ENCODE measurements at regions not wholly inside any gene's neighbourhood (a gene's known extent, or its start where the extent isn't known, plus 50 kb on each side); places are given as distances from the start of the nearest gene placed in this dataset.

- H3K27ac Mint-ChIP-seq = no peak overlapping the region
- DNase-seq = no peak
- H3K4me1 Mint-ChIP-seq = no peaks in the 10 kb centered on the region
- no peaks in the 10 kb centered on the region for H3K9me3 Mint-ChIP-seq
- no peak overlapping the region for H3K4me3 Mint-ChIP-seq
- no peak for ATAC-seq
- no peaks in the 10 kb centered on the region for H3K36me3 Mint-ChIP-seq (ENCODE audit: low read depth)
- H3K27me3 Mint-ChIP-seq = no peaks in the 10 kb centered on the region
Measured at GRCh38 chr1:88104236-88104635, 579.8 kb upstream of the PKN2 start.

DNA sequence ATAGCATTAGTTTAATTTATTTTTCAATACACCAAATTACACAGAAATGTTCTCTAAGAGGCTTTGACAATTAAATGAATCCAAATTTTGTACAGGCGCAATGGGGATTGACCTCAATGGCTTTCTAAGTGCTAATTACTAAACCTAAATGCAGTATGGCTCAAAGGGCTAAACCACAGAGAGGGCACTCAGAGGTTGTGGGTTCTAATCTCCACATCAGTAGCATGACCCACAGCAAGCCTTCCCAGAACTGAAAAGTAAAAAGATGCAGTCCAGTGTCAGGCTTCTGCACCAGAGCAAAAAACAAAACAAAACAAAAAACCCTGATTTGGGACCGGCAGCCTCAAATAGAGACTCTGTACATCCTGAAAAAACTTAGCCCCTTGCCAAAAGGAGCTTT lies 579.2 kb upstream of the PKN2 start:
- Mint-ChIP-seq H3K27me3 (peaks cover 4% of the 10 kb centered on the region), H3K36me3 (ENCODE audit: low read depth) (no peaks in the 10 kb centered on the region), H3K4me1 (no peaks in the 10 kb centered on the region), H3K4me3 (no peak overlapping the region), H3K27ac (no peak overlapping the region), H3K9me3 (no peaks in the 10 kb centered on the region)
- no peak for ATAC-seq
- no peak for DNase-seq

DNA sequence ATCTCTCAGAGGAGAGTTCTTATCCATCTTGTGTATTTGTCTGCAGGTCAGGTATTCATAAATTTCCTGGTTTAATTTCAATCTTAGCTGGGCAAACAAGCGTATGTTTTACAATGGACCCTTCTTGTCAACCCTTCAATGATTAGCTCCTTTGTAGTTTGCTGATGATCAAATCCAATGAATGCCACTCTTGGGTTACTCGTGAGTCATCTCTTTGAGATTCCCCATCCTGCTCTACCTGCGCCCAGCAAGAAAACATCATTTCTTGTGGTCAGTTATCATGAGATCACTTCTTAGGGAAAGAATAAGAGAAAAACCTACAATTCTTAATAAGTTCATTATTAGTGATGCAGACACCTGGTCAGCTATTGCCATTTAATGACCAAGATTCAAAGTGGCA lies 572.3 kb upstream of the PKN2 start:
- Mint-ChIP-seq H3K27me3 (peaks cover 7% of the 10 kb centered on the region), H3K36me3 (ENCODE audit: low read depth) (no peaks in the 10 kb centered on the region), H3K4me3 (no peak overlapping the region), H3K27ac (no peak overlapping the region), H3K9me3 (no peaks in the 10 kb centered on the region), H3K4me1 (no peaks in the 10 kb centered on the region)
- ATAC-seq (no peak), DNase-seq (no peak)

- no peak for DNase-seq
- no peaks in the 10 kb centered on the region for H3K36me3 Mint-ChIP-seq (ENCODE audit: low read depth)
- no peaks in the 10 kb centered on the region for H3K27me3 Mint-ChIP-seq
- no peak overlapping the region for H3K27ac Mint-ChIP-seq
- ATAC-seq = no peak
- no peaks in the 10 kb centered on the region for H3K4me1 Mint-ChIP-seq
- no peaks in the 10 kb centered on the region for H3K9me3 Mint-ChIP-seq
- no peak overlapping the region for H3K4me3 Mint-ChIP-seq
Measured at GRCh38 chr1:88117597-88117996, 566.5 kb upstream of the PKN2 start.

DNA sequence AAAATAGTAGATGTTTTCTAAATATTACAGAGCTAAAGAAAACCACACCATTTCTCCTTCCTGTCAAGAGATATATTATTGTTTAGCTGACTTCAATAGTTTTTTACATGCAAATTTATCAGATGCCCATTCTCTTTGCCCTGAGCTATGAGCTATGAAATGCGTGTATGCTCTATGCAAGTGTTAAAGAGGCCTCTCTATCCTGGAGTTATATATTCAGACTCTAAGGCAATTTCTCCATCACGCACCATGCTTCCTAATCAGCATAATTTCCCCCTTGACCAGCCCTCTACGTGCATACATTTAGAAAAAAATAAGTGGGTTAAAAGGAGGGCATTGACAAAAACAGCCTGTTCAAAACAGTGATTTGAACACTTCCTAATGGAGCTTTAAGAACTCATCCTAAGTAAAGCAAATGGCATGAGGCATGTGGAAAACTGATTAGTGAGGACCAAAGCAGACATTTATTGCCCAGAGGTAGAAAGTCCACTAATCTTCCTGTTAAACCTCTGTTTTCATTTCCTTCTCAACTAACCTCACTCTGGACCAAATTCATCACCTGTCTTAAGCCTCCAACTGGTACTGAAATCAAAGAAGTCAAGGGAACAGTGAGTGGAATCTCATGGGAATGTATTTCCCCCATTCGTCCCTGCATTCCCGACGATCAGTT lies 565.8 kb upstream of the PKN2 start:
- H3K36me3 Mint-ChIP-seq (ENCODE audit: low read depth) = no peaks in the 10 kb centered on the region
- ATAC-seq (no peak), DNase-seq (no peak)
- no peaks in the 10 kb centered on the region for H3K27me3 Mint-ChIP-seq
- no peaks in the 10 kb centered on the region for H3K4me1 Mint-ChIP-seq
- H3K9me3 Mint-ChIP-seq = no peaks in the 10 kb centered on the region
- H3K4me3 Mint-ChIP-seq = no peak overlapping the region
- no peak overlapping the region for H3K27ac Mint-ChIP-seq

DNA sequence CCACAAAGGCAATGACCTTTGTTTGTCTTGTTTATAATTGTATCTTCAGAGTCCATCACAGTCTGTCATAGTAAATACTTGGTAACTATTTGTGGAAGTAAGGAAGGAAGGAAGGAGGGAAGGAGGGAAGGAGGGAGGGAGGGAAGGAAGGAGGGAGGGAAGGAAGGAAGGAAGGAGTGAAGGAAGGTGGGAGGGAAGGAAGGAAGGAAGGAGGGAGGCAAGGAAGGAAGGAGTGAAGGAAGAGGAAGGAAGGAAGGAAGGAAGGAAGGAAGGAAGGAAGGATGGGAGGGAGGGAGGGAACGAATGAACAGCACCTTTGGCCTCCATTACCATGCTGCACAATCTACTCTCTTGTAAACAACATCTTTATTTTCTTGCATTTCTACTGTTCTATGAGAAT lies 559.5 kb upstream of the PKN2 start:
- Mint-ChIP-seq H3K9me3 (no peaks in the 10 kb centered on the region), H3K4me1 (no peaks in the 10 kb centered on the region)

GRCh38 chr1:88126467-88126866 lies 557.6 kb upstream of the PKN2 start:
- H3K9me3 Mint-ChIP-seq = peaks cover 2% of the 10 kb centered on the region
- ATAC-seq = no peak

More for the DNA sequence above, 559.5 kb upstream of the PKN2 start:
- no peak overlapping the region for H3K27ac Mint-ChIP-seq
- H3K36me3 Mint-ChIP-seq (ENCODE audit: low read depth) = no peaks in the 10 kb centered on the region
- DNase-seq (no peak), ATAC-seq (no peak)
- no peak overlapping the region for H3K4me3 Mint-ChIP-seq
- H3K27me3 Mint-ChIP-seq = peaks cover 2% of the 10 kb centered on the region

GRCh38 chr1:88133991-88134390 lies 550.1 kb upstream of the PKN2 start:
- H3K36me3 Mint-ChIP-seq (ENCODE audit: low read depth) = no peaks in the 10 kb centered on the region
- no peak for DNase-seq
- H3K27me3 Mint-ChIP-seq = peaks cover 2% of the 10 kb centered on the region
- no peak overlapping the region for H3K27ac Mint-ChIP-seq
- H3K9me3 Mint-ChIP-seq = peaks cover 5% of the 10 kb centered on the region
- no peak for ATAC-seq
- H3K4me1 Mint-ChIP-seq = no peaks in the 10 kb centered on the region
- H3K4me3 Mint-ChIP-seq = no peak overlapping the region

More at GRCh38 chr1:88126467-88126866, 557.6 kb upstream of the PKN2 start:
- H3K4me3 Mint-ChIP-seq = no peak overlapping the region
- H3K36me3 Mint-ChIP-seq (ENCODE audit: low read depth) = no peaks in the 10 kb centered on the region
- DNase-seq = no peak
- H3K4me1 Mint-ChIP-seq = no peaks in the 10 kb centered on the region
- no peak overlapping the region for H3K27ac Mint-ChIP-seq
- peaks cover 5% of the 10 kb centered on the region for H3K27me3 Mint-ChIP-seq

DNA sequence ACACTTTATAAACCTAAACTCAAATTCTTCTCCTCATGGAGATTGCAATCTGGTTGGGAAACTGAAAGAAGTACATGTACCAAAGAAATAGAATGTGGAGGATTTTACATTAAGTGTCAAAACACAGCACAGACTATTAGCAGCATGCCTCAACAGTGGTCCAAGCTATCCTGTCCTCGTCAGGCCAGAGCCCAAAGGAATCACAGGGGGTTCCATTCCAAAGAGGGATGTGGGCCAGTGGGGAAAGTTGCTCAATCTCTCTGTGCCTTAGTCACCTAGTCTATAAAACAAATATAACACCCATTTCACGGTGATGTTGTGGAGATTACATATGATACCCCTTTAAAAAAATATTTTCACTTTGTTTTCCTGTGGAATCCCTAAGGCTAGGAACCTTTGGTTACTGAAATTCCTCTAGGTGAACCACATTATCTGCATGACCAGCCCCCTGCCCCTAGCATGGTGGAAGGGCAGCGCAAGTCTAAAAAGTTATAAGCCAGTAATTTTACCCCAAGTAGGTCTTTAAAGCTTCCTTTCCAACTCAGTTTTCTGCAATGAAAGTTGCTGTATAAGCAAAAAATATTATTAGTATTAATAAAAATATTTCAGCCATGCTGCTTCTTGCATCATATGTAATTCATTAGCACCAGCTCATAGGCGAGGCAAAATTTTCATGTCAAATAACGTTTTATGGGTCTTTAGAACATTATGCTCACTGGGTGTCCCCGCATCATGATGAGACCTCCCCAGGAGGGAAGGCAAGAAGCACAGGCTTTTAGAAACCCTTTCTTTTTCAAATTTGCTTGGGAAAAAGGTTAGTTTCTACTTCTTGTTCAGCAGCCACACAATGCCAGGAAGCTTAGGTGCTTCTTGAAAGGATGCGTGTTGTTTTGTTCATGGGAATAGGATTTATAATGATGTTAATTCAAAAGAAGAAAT lies 548.8 kb upstream of the PKN2 start:
- Mint-ChIP-seq H3K4me3 (no peak overlapping the region), H3K27ac (no peak overlapping the region), H3K9me3 (peaks cover 5% of the 10 kb centered on the region), H3K27me3 (no peaks in the 10 kb centered on the region), H3K36me3 (ENCODE audit: low read depth) (no peaks in the 10 kb centered on the region), H3K4me1 (no peaks in the 10 kb centered on the region)
- DNase-seq = no peak
- ATAC-seq = no peak

GRCh38 chr1:88139633-88140032 lies 544.4 kb upstream of the PKN2 start:
- H3K27ac Mint-ChIP-seq = no peak overlapping the region
- ATAC-seq (no peak), DNase-seq (no peak)
- H3K4me3 Mint-ChIP-seq = no peak overlapping the region
- no peaks in the 10 kb centered on the region for H3K9me3 Mint-ChIP-seq
- H3K4me1 Mint-ChIP-seq = no peaks in the 10 kb centered on the region
- H3K36me3 Mint-ChIP-seq (ENCODE audit: low read depth) = no peaks in the 10 kb centered on the region
- peaks cover 2% of the 10 kb centered on the region for H3K27me3 Mint-ChIP-seq

DNA sequence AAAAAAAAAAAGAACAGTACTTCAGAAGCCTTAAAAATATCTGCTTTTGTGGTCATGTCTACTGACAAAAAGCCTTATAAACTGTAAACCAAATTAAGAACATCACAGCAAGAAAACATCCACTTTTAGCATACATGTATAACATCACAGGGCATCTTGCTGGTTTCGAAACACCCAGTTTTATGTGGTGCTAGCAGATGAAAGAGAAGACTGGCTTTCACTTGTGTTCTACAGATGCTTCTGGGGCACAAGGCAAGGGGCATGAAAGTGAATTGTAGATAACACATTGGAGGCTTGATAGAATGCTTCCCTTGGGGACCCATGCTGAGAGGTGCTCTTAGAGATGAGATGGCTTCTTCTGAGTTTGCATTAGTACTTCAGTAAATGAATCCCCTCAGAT lies 543.7 kb upstream of the PKN2 start:
- DNase-seq = no peak
- no peak for ATAC-seq
- Mint-ChIP-seq H3K27me3 (peaks cover 5% of the 10 kb centered on the region), H3K4me3 (no peak overlapping the region), H3K36me3 (ENCODE audit: low read depth) (no peaks in the 10 kb centered on the region), H3K27ac (no peak overlapping the region), H3K9me3 (no peaks in the 10 kb centered on the region), H3K4me1 (no peaks in the 10 kb centered on the region)

DNA sequence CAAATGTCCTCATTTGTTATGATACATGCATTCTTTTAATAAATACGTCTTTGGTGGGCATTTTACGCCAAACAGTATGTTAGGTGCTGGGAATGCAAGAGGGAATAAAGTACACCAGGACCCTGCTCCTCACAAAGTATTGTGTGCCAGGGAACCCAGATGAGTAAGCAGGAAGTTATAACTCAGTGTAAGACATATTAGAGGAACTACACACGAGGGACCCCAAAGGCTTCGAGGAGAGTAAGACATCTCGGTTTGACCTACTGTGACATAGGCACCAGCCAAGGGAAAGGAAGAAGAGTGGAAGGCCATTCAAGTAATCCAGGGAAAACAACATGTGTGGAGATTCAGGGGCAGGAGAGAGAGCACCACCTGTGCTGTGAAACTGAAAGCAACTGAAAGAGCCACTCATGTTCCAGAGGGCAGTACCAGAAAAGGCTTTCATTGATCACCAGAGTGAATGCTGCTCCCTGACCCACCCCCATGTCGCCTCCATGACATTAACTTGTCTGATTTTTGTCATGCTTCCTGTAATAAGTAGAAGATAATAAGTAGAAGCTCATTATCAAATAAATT lies 542.5 kb upstream of the PKN2 start:
- H3K9me3 Mint-ChIP-seq = no peaks in the 10 kb centered on the region
- no peak for DNase-seq
- no peak overlapping the region for H3K27ac Mint-ChIP-seq
- no peak for ATAC-seq
- H3K27me3 Mint-ChIP-seq = peaks cover 5% of the 10 kb centered on the region
- no peaks in the 10 kb centered on the region for H3K36me3 Mint-ChIP-seq (ENCODE audit: low read depth)
- H3K4me3 Mint-ChIP-seq = no peak overlapping the region
- no peaks in the 10 kb centered on the region for H3K4me1 Mint-ChIP-seq

GRCh38 chr1:88145752-88146151 lies 538.3 kb upstream of the PKN2 start:
- H3K9me3 Mint-ChIP-seq = no peaks in the 10 kb centered on the region
- no peak overlapping the region for H3K4me3 Mint-ChIP-seq
- ATAC-seq (no peak), DNase-seq (no peak)
- peaks cover 5% of the 10 kb centered on the region for H3K27me3 Mint-ChIP-seq
- no peaks in the 10 kb centered on the region for H3K36me3 Mint-ChIP-seq (ENCODE audit: low read depth)
- no peak overlapping the region for H3K27ac Mint-ChIP-seq
- no peaks in the 10 kb centered on the region for H3K4me1 Mint-ChIP-seq

- no peaks in the 10 kb centered on the region for H3K36me3 Mint-ChIP-seq (ENCODE audit: low read depth)
- peaks cover 4% of the 10 kb centered on the region for H3K27me3 Mint-ChIP-seq
- no peak for ATAC-seq
- H3K9me3 Mint-ChIP-seq = no peaks in the 10 kb centered on the region
- no peak for DNase-seq
- no peak overlapping the region for H3K27ac Mint-ChIP-seq
- H3K4me3 Mint-ChIP-seq = no peak overlapping the region
- no peaks in the 10 kb centered on the region for H3K4me1 Mint-ChIP-seq
Measured at GRCh38 chr1:88149686-88150085, 534.4 kb upstream of the PKN2 start.

DNA sequence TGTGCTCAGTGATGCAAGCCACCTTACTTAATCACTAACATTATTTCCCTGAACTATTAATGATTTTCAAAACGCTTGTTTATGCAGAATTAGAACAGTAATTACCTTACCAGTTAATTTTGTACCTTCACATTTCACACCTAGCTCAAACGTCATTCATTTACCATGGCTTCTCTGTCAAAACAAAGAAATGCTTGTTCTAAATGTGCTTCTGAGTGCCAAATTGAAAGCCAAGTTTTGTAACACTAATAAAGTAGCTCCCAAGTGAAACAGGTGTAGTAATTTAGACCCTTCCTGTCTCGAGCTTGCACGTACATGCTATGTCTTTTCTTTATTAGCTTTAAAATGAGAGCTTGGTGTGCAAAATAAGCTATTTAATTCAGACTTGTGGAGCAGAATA lies 533.7 kb upstream of the PKN2 start:
- Mint-ChIP-seq H3K4me1 (no peaks in the 10 kb centered on the region), H3K27ac (no peak overlapping the region), H3K27me3 (peaks cover 1% of the 10 kb centered on the region), H3K9me3 (no peaks in the 10 kb centered on the region), H3K4me3 (no peak overlapping the region), H3K36me3 (ENCODE audit: low read depth) (no peaks in the 10 kb centered on the region)
- ATAC-seq (no peak), DNase-seq (no peak)

Measured in activated naive CD8-positive, alpha-beta T cell treated with anti-CD3 and anti-CD28 coated beads, Interleukin-2, amount 50 U/mL, for 24 hours (primary cell).